Panc1 (cell line): ENCODE measurements at regions not wholly inside any gene's neighbourhood (a gene's known extent, or its start where the extent isn't known, plus 50 kb on each side); places are given as distances from the start of the nearest gene placed in this dataset.

Experiments
- ATAC-seq: fragments of 200-7000 bp; cut with Tn5 transposase; 2 replicates; pipeline ENCODE4 v1.9.1; 2020; ENCODE audit warnings: mild to moderate bottlenecking, moderate library complexity
- BruUV-seq: library from RNA; stranded (reverse); fragments of 400-500 nt; replicated peaks from 2 replicates; lab custom pipeline; 2021; lab: Mats Ljungman, UMichigan
- CTCF ChIA-PET: fragments of 300-600 bp; sonication (Branson Sonifier 250); formaldehyde crosslinking; loops from one replicate; lab custom pipeline; 2022; ENCODE audit warnings: antibody characterized with exemption; lab: Charles Lee
- POLR2A ChIA-PET: fragments of 300-600 bp; sonication (Branson Sonifier 250); formaldehyde crosslinking; loops from one replicate; lab custom pipeline; 2022; ENCODE audit warnings: antibody characterized with exemption; lab: Charles Lee
- DNase-seq: peaks from one replicate; pipeline ENCODE4 v3.0.0-alpha.2; 2010; ENCODE audit warnings: low read depth, low spot score
- H3K27ac ChIP-seq: 2 replicates; pipeline ENCODE4 v1.5.1; 2011; ENCODE audit warnings: mild to moderate bottlenecking, low read length, inconsistent platforms
- H3K27me3 ChIP-seq: fragments of 200-500 bp; sonication (Bioruptor generic); 2 replicates; pipeline ENCODE4 v1.6.0; 2014; ENCODE audit warnings: low read length, inconsistent platforms; ENCODE audit not compliant: control insufficient read depth, insufficient read depth
- H3K36me3 ChIP-seq: fragments of 200-500 bp; sonication (Bioruptor generic); 2 replicates; pipeline ENCODE4 v1.5.1; 2014; ENCODE audit warnings: inconsistent platforms, mild to moderate bottlenecking, low read length, moderate library complexity; ENCODE audit not compliant: control insufficient read depth, insufficient read depth
- H3K4me1 ChIP-seq: 2 replicates; pipeline ENCODE4 v1.5.1; 2011; ENCODE audit warnings: inconsistent platforms, mild to moderate bottlenecking, low read length, moderate library complexity; ENCODE audit not compliant: control insufficient read depth, insufficient read depth
- H3K4me3 ChIP-seq, 2 experiments: 2 replicates each; pipeline ENCODE4 v1.5.1; 2011 to 2012; ENCODE audit warnings: low read depth in 2 of 2, low read length in 2 of 2, mild to moderate bottlenecking in 2 of 2, inconsistent platforms in 1 of 2, moderate library complexity in 1 of 2
- H3K9me3 ChIP-seq: fragments of 200-500 bp; sonication (Bioruptor generic); 2 replicates; pipeline ENCODE4 v1.5.1; 2014; ENCODE audit warnings: low read depth, mild to moderate bottlenecking, inconsistent platforms, low read length, moderate library complexity; ENCODE audit not compliant: control insufficient read depth, insufficient read depth
- CTCF ChIP-seq: fragments of 450-650 bp; IDR thresholded peaks from 2 replicates; pipeline ENCODE4 v1.5.1; 2017; ENCODE audit warnings: mild to moderate bottlenecking
- POLR2AphosphoS5 ChIP-seq: IDR thresholded peaks from 2 replicates; pipeline ENCODE4 v1.6.1; 2012; ENCODE audit warnings: mild to moderate bottlenecking, low read depth, low read length, moderate library complexity
- REST ChIP-seq, 2 experiments: IDR thresholded peaks; 2 replicates each; pipeline ENCODE4 v1.6.1; 2011 to 2012; ENCODE audit warnings: low read depth in 2 of 2, control low read depth in 1 of 2, low read length in 1 of 2, mild to moderate bottlenecking in 1 of 2, moderate library complexity in 1 of 2; ENCODE audit not compliant: insufficient read depth in 1 of 2
- SIN3A ChIP-seq: IDR thresholded peaks from 2 replicates; pipeline ENCODE4 v1.6.1; 2012; ENCODE audit warnings: low read depth, mild to moderate bottlenecking, low read length, moderate library complexity, borderline replicate concordance; ENCODE audit not compliant: insufficient read depth
- TCF7L2 ChIP-seq: IDR thresholded peaks from 2 replicates; pipeline ENCODE4 v1.6.1; 2011; ENCODE audit warnings: mild to moderate bottlenecking, low read depth, low read length, inconsistent platforms
- in situ Hi-C: cut with HindIII; loops from 2 replicates; pipeline ENCODE4 v1.10.0; 2016; ENCODE audit warnings: low sequenced_read_pairs, low pct_unique_long_range_greater_than_20kb
- intact Hi-C: fragments of 100-400 bp; cut with micrococcal nuclease; formaldehyde crosslinking; loops from one replicate; pipeline ENCODE4 v1.10.0; 2022; ENCODE audit not compliant: unreplicated experiment

GRCh38 chr16:72471317-72471924 is 299.5 kb upstream of the PMFBP1 start:
- TF ChIP-seq POLR2AphosphoS5 (no peak), CTCF (no peak), TCF7L2 (no peak)
- Histone ChIP-seq H3K4me3 (no peak overlapping the region), H3K9me3 (no peaks in the 10 kb centered on the region), H3K27ac (no peak overlapping the region), H3K27me3 (no peaks in the 10 kb centered on the region), H3K36me3 (no peaks in the 10 kb centered on the region), H3K4me1 (no peaks in the 10 kb centered on the region; the same call in 1 of the 2 replicates)
- BruUV-seq, result no TSS peak
- POLR2A ChIA-PET, result no interaction called here
- no peak for ATAC-seq
- CTCF ChIA-PET, result no interaction called here
- no peak for DNase-seq
- intact Hi-C loops (no loop called here), in situ Hi-C loops (no loop called here)

- in situ Hi-C loops, result no loop called here
- DNase-seq (no peak), ATAC-seq (no peak)
- Histone ChIP-seq H3K4me1 (no peaks in the 10 kb centered on the region; the same call in 1 of the 2 replicates), H3K27me3 (no peaks in the 10 kb centered on the region), H3K27ac (no peak overlapping the region), H3K4me3 (no peak overlapping the region), H3K9me3 (no peaks in the 10 kb centered on the region), H3K36me3 (no peaks in the 10 kb centered on the region)
- no TSS peak for BruUV-seq
- POLR2A ChIA-PET, result no interaction called here
- CTCF ChIA-PET, result no interaction called here
- intact Hi-C loops, result no loop called here
- TF ChIP-seq POLR2AphosphoS5 (no peak), SIN3A (no peak), REST (IDR thresholded peaks at IDR 0.05; ENCODE audit: insufficient read depth in 1 of 2, low read depth in 2 of 2, low read length in 1 of 2) (no peak), CTCF (no peak), TCF7L2 (no peak)
Observed at GRCh38 chr16:72470541-72470940, 298.6 kb upstream of the PMFBP1 start.
